OCI-LY7 (cell line): ENCODE measurements at regions not wholly inside any gene's neighbourhood (a gene's known extent, or its start where the extent isn't known, plus 50 kb on each side); places are given as distances from the start of the nearest gene placed in this dataset.

Experiments
- CTCF ChIP-seq: fragments of 200-600 bp; sonication (generic); conservative IDR thresholded peaks from 2 replicates; pipeline ENCODE4 v1.5.1; 2014; ENCODE audit warnings: mild to moderate bottlenecking, antibody characterized with exemption, low read length, moderate library complexity, mixed read lengths
- EZH2phosphoT487 ChIP-seq: fragments of 200-600 bp; sonication (generic); IDR thresholded peaks from 2 replicates; pipeline ENCODE4 v1.6.1; 2018; ENCODE audit warnings: low read depth, borderline replicate concordance, mild to moderate bottlenecking, mixed run types, antibody characterized with exemption, low read length, moderate library complexity, mixed read lengths

GRCh38 chr4:124874172-124874450 is 161.6 kb upstream of the ANKRD50 start:
- no peak for TF ChIP-seq CTCF
- no peak for TF ChIP-seq EZH2phosphoT487
